ENCODE measurements at regions not wholly inside any gene's neighbourhood (a gene's known extent, or its start where the extent isn't known, plus 50 kb on each side); places are given as distances from the start of the nearest gene placed in this dataset.

DNA sequence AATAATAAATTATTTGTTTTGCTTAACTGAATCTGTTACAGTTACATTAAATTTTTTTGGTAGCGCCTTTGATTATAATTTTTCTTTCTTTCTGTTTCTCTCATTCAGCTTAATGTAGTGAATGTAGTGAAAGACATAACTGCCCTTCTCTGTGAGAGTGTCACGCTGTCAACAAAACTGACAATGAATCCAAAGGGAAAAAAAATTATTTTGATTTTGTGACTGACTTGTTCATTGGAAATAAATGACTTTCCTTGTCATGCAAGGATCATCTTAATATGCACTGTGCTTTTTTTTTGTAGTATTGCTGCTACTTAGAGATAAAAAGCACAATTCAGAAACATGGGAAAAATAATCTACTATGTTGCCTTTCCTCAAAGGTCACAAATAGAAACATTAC is 1196.4 kb downstream of the PCDH17 start:
- TF ChIP-seq, protein P1, sequence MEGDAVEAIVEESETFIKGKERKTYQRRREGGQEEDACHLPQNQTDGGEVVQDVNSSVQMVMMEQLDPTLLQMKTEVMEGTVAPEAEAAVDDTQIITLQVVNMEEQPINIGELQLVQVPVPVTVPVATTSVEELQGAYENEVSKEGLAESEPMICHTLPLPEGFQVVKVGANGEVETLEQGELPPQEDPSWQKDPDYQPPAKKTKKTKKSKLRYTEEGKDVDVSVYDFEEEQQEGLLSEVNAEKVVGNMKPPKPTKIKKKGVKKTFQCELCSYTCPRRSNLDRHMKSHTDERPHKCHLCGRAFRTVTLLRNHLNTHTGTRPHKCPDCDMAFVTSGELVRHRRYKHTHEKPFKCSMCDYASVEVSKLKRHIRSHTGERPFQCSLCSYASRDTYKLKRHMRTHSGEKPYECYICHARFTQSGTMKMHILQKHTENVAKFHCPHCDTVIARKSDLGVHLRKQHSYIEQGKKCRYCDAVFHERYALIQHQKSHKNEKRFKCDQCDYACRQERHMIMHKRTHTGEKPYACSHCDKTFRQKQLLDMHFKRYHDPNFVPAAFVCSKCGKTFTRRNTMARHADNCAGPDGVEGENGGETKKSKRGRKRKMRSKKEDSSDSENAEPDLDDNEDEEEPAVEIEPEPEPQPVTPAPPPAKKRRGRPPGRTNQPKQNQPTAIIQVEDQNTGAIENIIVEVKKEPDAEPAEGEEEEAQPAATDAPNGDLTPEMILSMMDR (IDR thresholded peaks at IDR 0.05), result no peak
- TF ChIP-seq POLR2A (IDR thresholded peaks at IDR 0.05), result no peak

All from Peyer's patch (tissue), 4 donors.